ENCODE measurements at regions not wholly inside any gene's neighbourhood (a gene's known extent, or its start where the extent isn't known, plus 50 kb on each side); places are given as distances from the start of the nearest gene placed in this dataset.
"Not testable (repeated sequence)": the region's sequence is repeated elsewhere in the genome, so short reads cannot be mapped to it uniquely, and the experiment has no call there.

- TF ChIP-seq STAT6 (CRISPR knock-in tag; conservative IDR thresholded peaks at IDR 0.05; ENCODE audit: low read depth): no peak
- TF ChIP-seq, protein P1, sequence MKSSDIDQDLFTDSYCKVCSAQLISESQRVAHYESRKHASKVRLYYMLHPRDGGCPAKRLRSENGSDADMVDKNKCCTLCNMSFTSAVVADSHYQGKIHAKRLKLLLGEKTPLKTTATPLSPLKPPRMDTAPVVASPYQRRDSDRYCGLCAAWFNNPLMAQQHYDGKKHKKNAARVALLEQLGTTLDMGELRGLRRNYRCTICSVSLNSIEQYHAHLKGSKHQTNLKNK (CRISPR knock-in tag; IDR thresholded peaks at IDR 0.05): no peak
Measured at GRCh38 chr6:119495230-119495683, 145.7 kb upstream of the MAN1A1 start (continued).

DNA sequence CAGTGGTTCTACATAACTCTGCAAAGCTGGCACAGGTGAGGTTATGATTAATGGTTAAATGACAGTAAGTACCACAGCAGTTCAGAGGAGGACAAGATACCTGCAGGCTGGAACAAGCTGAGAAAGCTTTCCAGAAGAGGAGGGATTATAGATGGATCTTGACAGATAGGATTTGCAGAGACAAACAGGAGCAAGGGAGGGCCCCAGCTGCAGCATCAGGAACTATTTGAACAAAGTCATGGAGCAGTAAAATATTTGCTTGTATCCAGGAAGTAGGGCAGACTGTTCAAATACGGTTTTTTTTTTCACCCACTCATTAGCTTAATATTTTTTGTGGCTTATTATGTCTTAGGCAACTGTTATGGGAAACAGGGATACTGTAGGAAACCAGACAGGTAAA is 144.4 kb upstream of the MAN1A1 start:
- H3K27me3 Mint-ChIP-seq (ENCODE audit: low read depth): no peaks in the 10 kb centered on the region
- H3K36me3 Mint-ChIP-seq: no peaks in the 10 kb centered on the region
- H3K4me1 Mint-ChIP-seq: no peaks in the 10 kb centered on the region
- TF ChIP-seq CBFB (CRISPR knock-in tag; IDR thresholded peaks at IDR 0.05; ENCODE audit: low read depth) (no peak), SOX15 (CRISPR knock-in tag; IDR thresholded peaks at IDR 0.05) (no peak), AR (CRISPR knock-in tag; IDR thresholded peaks at IDR 0.05) (no peak), TEAD4 (CRISPR knock-in tag; IDR thresholded peaks at IDR 0.05) (no peak), HMGXB4 (CRISPR knock-in tag; IDR thresholded peaks at IDR 0.05) (no peak), SMAD3 (CRISPR knock-in tag; IDR thresholded peaks at IDR 0.05; ENCODE audit: borderline replicate concordance) (no peak)
- TF ChIP-seq, protein P2, sequence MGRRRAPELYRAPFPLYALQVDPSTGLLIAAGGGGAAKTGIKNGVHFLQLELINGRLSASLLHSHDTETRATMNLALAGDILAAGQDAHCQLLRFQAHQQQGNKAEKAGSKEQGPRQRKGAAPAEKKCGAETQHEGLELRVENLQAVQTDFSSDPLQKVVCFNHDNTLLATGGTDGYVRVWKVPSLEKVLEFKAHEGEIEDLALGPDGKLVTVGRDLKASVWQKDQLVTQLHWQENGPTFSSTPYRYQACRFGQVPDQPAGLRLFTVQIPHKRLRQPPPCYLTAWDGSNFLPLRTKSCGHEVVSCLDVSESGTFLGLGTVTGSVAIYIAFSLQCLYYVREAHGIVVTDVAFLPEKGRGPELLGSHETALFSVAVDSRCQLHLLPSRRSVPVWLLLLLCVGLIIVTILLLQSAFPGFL (CRISPR knock-in tag; IDR thresholded peaks at IDR 0.05; ENCODE audit: borderline replicate concordance): no peak
- DNase-seq (ENCODE audit: low spot score) (no peak), ATAC-seq (no peak)
- ChIA-PET POLR2A (no interaction called here), CTCF (no interaction called here)
- no peak overlapping the region for H3K4me3 Mint-ChIP-seq
- no peaks in the 10 kb centered on the region for H3K9me3 Mint-ChIP-seq
- H3K27ac Mint-ChIP-seq: no peak overlapping the region

DNA sequence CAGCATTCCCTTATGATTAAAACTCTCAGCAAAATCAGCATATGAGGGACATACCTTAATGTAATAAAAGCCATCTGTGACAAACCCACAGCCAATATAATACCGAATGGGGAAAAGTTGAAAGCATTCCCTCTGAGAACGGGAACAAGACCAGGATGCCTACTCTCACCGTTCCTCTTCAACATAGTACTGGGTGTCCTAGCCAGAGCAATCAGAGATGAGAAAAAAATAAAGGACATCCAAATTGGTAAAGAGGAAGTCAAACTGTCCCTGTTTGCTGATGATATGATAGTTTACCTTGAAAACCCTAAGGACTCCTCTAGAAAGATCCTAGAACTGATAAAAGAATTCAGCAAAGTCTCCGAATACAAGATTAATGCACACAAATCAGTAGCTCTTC is 141.6 kb upstream of the MAN1A1 start:
- H3K27me3 Mint-ChIP-seq (ENCODE audit: low read depth); H3K27ac Mint-ChIP-seq; DNase-seq (ENCODE audit: low spot score); H3K4me3 Mint-ChIP-seq; POLR2A ChIA-PET; H3K4me1 Mint-ChIP-seq; CTCF ChIA-PET; ATAC-seq; H3K9me3 Mint-ChIP-seq; H3K36me3 Mint-ChIP-seq: not testable (repeated sequence)

DNA sequence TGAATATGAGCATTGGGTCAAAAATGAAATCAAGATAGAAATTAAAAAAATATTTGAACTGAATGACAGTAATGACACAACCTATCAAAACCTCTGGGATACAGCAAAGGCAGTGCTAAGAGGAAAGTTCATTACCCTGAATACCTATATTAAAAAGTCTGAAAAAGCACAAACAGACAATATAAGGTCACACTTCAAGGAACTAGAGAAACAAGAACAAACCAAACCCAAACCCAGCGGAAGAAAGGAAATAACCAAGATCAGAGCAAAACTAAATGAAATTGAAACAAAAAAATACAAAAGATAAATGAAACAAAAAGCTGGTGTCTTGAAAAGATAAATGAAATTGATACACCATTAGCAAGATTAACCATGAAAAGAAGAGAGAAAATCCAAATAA is 140.5 kb upstream of the MAN1A1 start:
- H3K4me1 Mint-ChIP-seq; H3K36me3 Mint-ChIP-seq; DNase-seq (ENCODE audit: low spot score); H3K4me3 Mint-ChIP-seq; H3K27ac Mint-ChIP-seq; H3K27me3 Mint-ChIP-seq (ENCODE audit: low read depth); POLR2A ChIA-PET; ATAC-seq; CTCF ChIA-PET; H3K9me3 Mint-ChIP-seq: not testable (repeated sequence)
